ENCODE measurements at regions not wholly inside any gene's neighbourhood (a gene's known extent, or its start where the extent isn't known, plus 50 kb on each side); places are given as distances from the start of the nearest gene placed in this dataset.
A peak's percentile ranks its signal among the peaks of the same experiment; 100 is the strongest.

DNA sequence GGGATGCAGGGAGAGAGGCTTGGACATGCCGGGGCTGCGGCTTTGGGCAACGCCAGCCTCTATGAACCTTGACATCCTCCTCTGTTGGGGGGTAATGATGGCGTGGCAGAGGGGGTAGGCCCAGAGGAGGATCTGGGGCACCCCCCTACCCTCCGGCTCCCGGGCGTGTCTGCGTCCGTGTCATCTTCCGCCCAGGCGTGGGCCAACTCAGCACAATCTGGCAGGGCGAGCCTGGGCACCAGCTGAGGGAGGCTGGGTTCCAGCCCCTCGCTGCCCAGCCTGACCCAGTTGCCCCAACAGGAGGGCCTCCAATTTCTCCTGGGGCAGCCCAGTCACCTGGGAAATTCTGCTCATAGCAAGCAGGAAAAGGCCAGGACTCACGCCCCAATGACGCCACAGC, 62.9 kb upstream of the IL17B start:
- no peak for DNase-seq

- DNase-seq = no peak
Observed at GRCh38 chr5:149441194-149441753, 62.2 kb upstream of the IL17B start.

DNA sequence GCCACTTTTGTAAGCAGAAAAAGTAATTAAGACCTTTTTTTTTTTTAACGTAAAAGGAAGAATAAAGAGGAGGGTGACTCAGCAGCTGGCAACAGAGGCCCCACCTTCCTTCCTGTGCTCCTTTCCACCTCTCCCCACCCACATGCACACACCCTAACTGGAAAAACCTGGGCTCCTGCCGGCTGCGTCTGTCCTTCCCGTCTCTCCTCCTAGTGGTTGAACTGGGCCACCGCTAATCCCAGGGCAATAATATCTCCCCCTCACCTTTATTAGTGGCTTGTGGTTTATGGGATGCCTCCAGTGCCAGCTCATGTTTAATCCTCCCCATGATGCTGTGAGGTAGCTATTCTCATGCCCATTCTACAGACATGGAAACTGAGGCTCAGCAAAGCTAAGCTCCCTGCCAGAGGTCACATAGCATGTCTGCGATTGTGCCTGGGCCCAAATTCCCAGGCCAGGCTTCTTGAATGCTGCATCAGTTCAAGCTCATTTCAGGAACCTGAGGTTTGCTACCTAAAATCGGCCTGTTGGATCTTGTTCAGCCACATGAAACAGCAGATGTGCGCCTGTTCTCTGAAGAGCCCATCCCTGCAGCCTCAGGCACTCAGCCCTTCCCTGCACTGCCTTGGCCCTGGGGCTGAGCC, 60.9 kb upstream of the IL17B start:
- DNase-seq = no peak

DNA sequence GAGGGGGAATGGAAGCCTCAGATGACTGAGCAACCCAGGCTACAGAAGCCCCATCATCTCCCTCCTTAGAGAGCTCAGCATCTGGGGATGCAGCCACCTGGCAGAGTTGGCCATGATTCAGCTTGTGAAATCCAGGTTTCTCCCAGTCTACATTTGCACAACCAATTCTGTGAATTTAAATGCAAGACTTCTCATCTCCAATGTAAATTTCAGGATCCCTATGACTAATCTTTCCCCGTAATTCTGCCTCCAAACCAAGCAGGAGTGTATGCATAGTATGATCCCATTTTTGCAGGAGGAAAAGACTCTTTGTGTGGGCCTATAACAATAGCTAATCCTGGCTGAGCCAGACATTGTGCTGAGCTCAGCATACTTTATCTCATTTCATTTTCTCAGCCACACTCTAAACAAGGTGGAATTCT, 59.6 kb upstream of the IL17B start:
- no peak for DNase-seq

GRCh38 chr5:149438281-149438680, 59.2 kb upstream of the IL17B start:
- DNase-seq = no peak

DNA sequence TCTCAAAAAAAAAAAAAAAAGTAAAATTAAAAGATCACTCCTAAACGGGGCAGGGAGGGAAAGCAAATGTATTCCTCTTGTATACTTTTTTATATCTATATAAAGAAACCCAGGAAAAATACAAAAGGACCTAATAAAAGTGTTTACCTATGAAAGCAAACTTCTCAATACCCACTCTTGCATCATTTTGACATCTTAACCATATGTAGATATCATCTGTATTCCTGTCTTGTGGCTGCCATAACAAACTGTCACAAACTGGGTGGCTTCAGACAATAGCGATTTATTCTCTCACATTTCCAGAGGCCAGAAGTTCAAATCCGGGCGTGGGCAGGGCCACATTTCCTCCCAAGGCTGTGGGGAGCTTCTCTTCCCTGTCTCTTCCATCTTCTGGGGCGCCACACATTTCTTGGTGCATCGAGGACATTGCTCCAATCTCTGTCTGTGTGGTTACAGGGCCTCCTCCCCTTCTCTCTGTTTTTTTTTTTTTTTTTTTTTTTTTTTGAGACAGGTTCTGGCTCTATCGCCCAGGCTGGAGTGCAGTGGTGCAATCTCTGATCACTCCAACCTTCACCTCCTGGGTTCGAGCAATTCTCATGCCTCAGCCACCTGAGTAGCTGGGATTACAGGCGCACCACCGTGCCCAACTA, 58.4 kb upstream of the IL17B start:
- DNase-seq = no peak

DNA sequence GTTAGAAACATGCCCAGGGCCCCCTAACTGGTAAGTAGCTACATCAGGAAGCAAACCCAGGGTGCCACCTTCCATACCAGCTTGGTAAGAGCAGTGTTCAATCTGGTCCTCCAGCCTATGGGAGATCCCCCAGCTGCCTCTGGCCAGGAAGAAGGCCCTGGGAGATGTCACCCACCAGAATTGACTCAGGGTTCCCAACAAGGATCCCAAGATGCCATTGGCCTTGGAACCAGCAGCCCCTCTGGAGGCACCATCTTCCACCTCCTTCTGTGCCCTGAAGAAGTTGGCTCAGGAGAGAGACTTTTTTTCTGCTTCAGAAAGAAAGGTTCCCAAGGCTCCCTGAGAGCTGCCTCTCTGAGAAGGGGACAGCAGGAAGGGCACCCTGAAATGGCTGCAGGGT, 56.6 kb upstream of the IL17B start:
- no peak for DNase-seq

DNA sequence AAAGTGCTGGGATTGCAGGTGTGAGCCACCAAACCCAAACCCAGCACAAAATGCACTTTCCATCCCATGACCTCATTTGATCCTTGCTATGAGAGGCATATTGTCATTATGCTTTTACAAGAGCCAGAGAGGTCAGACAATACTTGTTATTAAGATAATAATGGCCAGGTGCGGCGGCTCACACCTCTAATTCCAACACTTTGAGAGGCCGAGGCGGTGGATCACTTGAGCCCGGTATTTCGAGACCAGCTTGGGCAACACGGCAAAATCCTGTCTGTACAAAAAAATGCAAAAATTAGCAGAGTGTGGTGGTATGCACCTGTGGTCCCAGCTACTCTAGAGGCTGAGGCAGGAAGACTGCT, 55.9 kb upstream of the IL17B start:
- DNase-seq = no peak

GRCh38 chr5:149434162-149435014, 55.3 kb upstream of the IL17B start:
- DNase-seq = peak in 1 of 2 donors; percentile 20

DNA sequence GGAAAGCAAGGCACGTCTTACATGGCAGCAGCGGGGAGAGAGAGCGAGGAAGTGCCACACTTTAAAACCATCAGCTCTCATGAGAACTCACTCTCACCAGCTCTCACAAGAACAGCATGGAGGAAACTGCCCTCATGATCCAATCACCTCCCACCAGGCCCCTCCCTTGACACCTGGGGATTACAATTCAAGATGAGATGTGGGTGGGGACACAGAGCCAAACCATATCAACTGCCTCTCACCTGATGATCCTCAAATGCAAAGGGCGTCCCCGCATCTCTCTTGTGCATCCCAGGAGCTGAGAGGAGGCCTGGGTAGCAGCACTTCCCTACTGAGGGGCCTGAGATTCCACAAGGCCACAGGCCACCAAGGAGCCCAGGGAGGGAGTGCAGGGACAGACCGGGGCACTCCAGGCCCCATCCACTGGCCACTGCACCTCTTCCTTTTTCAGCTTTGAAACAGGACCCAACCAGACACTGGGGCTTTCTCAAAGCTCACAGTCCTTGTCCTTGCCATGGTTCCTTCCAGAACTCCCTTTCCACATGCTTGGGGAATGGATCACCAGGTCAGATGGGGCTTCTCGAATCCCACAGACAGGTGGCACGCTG, 54.5 kb upstream of the IL17B start:
- no peak for DNase-seq

GRCh38 chr5:149432911-149433401, 53.9 kb upstream of the IL17B start:
- DNase-seq = no peak

DNA sequence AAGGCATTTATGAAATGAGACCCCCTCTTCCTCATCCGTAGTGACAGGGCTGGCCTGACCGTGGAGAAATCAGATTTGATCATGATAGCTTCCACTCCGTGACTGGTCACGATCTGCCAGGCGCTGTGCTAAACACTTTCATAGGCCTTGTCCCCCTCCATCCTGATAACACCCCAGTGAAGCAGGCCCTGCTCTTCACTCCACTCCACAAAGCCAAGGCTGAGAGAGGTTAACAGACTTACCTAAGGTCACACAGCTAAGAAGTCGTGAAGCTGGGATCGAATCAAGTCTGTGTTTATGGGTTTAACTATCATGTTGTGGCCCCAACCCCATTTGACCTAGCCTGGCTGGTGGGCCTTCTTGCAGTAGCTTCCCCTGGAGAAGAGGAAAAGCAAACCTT, 53.3 kb upstream of the IL17B start:
- no peak for DNase-seq

- DNase-seq = no peak
Observed at GRCh38 chr5:149429839-149430721, 51.0 kb upstream of the IL17B start.
